GM12873 (cell line): ENCODE measurements at regions not wholly inside any gene's neighbourhood (a gene's known extent, or its start where the extent isn't known, plus 50 kb on each side); places are given as distances from the start of the nearest gene placed in this dataset.

ENCODE experiments used
- TF ChIP-seq, protein P1 (sequence below): IDR thresholded peaks from 2 replicates; pipeline ENCODE4 v1.5.1; 2012; ENCODE audit warnings: low read depth, mild to moderate bottlenecking, moderate library complexity, low read length, control low read depth; ENCODE audit not compliant: insufficient read depth; ENCODE audit errors: missing control alignments

- TF ChIP-seq, protein P1, sequence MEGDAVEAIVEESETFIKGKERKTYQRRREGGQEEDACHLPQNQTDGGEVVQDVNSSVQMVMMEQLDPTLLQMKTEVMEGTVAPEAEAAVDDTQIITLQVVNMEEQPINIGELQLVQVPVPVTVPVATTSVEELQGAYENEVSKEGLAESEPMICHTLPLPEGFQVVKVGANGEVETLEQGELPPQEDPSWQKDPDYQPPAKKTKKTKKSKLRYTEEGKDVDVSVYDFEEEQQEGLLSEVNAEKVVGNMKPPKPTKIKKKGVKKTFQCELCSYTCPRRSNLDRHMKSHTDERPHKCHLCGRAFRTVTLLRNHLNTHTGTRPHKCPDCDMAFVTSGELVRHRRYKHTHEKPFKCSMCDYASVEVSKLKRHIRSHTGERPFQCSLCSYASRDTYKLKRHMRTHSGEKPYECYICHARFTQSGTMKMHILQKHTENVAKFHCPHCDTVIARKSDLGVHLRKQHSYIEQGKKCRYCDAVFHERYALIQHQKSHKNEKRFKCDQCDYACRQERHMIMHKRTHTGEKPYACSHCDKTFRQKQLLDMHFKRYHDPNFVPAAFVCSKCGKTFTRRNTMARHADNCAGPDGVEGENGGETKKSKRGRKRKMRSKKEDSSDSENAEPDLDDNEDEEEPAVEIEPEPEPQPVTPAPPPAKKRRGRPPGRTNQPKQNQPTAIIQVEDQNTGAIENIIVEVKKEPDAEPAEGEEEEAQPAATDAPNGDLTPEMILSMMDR, result no peak
These were observed 1480.7 kb upstream of the WWC1 start for GRCh38 chr5:166810721-166811120.

DNA sequence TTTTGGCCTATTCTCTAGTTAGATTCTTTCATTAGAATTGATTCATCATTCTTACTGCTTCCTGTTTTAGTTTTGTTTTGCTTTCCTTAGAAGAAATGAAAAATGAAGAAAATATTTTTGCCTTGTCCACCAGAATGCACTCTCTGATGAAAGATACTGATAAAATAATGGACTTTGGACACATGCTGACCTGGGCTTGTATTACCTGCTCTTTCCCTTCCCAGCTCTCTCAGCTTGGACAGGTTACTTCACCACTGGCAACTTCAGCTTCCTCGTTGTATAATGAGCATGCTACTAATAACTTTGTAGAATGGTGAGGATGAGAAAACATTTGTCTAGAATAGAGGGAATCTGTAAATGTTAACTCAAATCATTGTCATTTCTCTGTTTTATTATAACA is 1468.1 kb upstream of the WWC1 start:
- TF ChIP-seq, protein P1, result no peak

- TF ChIP-seq, protein P1, result no peak
These were observed 1457.2 kb upstream of the WWC1 start for GRCh38 chr5:166834246-166834645.

DNA sequence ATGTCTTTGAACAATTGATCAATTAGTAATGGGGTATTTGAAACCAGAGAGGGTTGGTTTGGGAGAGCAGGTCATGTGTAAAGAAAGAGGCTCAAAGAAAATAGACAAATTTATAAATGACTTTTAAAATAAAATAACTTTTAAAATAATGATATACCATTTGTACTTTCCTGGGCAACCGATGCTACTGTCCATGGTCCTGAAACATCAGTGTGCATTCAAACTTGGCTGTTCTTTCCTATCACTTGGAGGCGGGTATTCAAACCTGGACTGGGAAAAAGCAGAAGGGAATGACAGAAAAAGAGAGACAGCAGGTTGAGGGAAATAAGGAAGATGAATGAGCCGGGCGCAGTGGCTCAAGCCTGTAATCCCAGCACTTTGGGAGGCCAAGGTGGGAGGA is 1446.4 kb upstream of the WWC1 start:
- TF ChIP-seq, protein P1, result no peak

DNA sequence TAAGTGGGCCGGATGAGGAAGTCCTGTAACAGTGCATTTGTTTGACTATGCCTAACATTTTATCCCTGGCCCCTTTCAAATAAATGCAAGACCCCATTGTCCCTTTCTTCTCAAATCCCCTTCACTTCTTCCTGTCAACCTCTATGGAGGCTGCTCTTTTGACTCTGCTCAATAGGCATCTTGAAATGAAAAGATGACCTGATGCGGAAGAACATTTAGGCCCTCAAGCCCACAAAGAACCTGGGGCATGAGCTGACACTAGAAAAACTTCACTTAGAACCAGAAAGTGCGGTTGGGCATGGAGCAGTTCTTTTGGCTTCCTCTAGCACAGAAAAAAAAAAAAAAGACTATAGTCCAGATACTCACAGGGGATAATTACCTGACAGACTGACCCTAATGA is 1434.7 kb upstream of the WWC1 start:
- TF ChIP-seq, protein P1, result no peak

DNA sequence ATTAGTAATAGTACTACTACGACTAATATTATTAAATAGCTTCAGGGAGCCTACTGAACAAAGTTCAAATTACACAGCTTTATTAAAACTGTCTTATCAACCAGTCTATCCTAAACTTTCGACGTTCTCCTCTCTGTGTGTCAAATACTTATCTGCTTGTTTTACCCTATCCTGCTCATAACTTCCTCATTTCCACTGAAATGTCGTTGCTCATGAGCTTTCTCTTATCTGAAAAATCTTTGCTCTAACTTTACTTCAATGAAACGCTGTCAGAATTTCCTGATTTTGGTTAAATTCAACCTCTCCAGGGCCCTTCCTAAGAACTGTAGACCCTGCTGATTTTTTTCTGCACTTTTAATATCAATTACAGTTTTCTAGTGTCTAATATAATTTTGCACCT is 1431.0 kb upstream of the WWC1 start:
- TF ChIP-seq, protein P1, result no peak

DNA sequence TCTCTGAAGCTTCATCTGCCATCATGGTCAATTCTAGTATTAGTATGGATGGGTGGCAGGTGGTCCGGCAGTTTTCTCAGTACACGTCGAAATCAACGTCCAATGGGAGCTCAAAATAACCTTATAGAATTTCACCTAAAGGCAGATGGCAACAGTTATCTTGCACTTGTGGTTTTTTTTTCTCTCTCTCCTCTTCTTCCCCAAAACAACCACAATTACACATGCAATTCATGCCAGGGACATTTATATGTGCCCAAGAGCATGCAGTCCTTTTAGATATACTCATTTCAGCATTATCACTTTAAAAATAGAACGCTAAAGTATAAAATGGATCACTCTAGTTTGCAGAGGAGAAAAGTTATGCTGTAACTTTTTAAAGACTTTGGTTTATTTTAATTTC is 1428.9 kb upstream of the WWC1 start:
- TF ChIP-seq, protein P1, result no peak
